Retinal pigment epithelial cell (primary cell): ENCODE measurements at regions not wholly inside any gene's neighbourhood (a gene's known extent, or its start where the extent isn't known, plus 50 kb on each side); places are given as distances from the start of the nearest gene placed in this dataset.

Experiments
- DNase-seq: peaks from one replicate; pipeline ENCODE4 v3.0.0-alpha.2; 2010; ENCODE audit warnings: low read depth
- H3K4me3 ChIP-seq: 2 replicates; pipeline ENCODE4 v1.5.1; 2011; ENCODE audit warnings: mild to moderate bottlenecking, low read length, control low read depth, moderate library complexity
- CTCF ChIP-seq: conservative IDR thresholded peaks from 2 replicates; pipeline ENCODE4 v1.5.1; 2011; ENCODE audit warnings: low read depth, low read length, control low read depth, inconsistent platforms

GRCh38 chr18:78768221-78768620 is 211.4 kb upstream of the SALL3 start:
- TF ChIP-seq CTCF, result no peak
- DNase-seq, result no peak
- no peak overlapping the region for H3K4me3 ChIP-seq

GRCh38 chr18:78768656-78769501 is 210.7 kb upstream of the SALL3 start:
- no peak for DNase-seq
- TF ChIP-seq CTCF, result no peak
- H3K4me3 ChIP-seq, result no peak overlapping the region

- no peak for DNase-seq
- no peak overlapping the region for H3K4me3 ChIP-seq
- no peak for TF ChIP-seq CTCF
Observed at GRCh38 chr18:78769502-78770105, 210.0 kb upstream of the SALL3 start.

- no peak for DNase-seq
- TF ChIP-seq CTCF, result no peak
- no peak overlapping the region for H3K4me3 ChIP-seq
Observed at GRCh38 chr18:78770139-78770822, 209.3 kb upstream of the SALL3 start.

GRCh38 chr18:78770823-78771139 is 208.8 kb upstream of the SALL3 start:
- no peak for DNase-seq
- H3K4me3 ChIP-seq, result no peak overlapping the region
- TF ChIP-seq CTCF, result no peak

- no peak overlapping the region for H3K4me3 ChIP-seq
- TF ChIP-seq CTCF, result no peak
- no peak for DNase-seq
Observed at GRCh38 chr18:78771496-78772359, 207.9 kb upstream of the SALL3 start.
